Mesenchymal stem cell (in vitro differentiated cells and primary cell): ENCODE measurements at regions not wholly inside any gene's neighbourhood (a gene's known extent, or its start where the extent isn't known, plus 50 kb on each side); places are given as distances from the start of the nearest gene placed in this dataset.
A peak's percentile ranks its signal among the peaks of the same experiment; 100 is the strongest.
"Not testable (repeated sequence)": the region's sequence is repeated elsewhere in the genome, so short reads cannot be mapped to it uniquely, and the experiment has no call there.

Source experiments
- DNase-seq: peaks from one replicate; pipeline ENCODE4 v3.0.0-alpha.2; 2013
- H2AFZ ChIP-seq: one replicate; pipeline ENCODE4 v1.6.1; 2013; ENCODE audit warnings: low read depth, mild to moderate bottlenecking, control low read depth, inconsistent platforms, low read length, moderate library complexity
- H2AK5ac ChIP-seq: 2 replicates; pipeline ENCODE4 v1.6.1; 2013; ENCODE audit warnings: low read length, moderate library complexity, mild to moderate bottlenecking, inconsistent platforms; ENCODE audit not compliant: severe bottlenecking
- H2BK120ac ChIP-seq: one replicate; pipeline ENCODE4 v1.6.1; 2013; ENCODE audit warnings: low read depth, mild to moderate bottlenecking, inconsistent platforms, low read length, moderate library complexity
- H2BK12ac ChIP-seq, 2 experiments: one replicate each; pipeline ENCODE4 v1.6.1; 2013; ENCODE audit warnings: inconsistent platforms in 2 of 2, low read length in 2 of 2, mild to moderate bottlenecking in 2 of 2, moderate library complexity in 2 of 2, control low read depth in 1 of 2
- H2BK15ac ChIP-seq: one replicate; pipeline ENCODE4 v1.6.1; 2013; ENCODE audit warnings: mild to moderate bottlenecking, low read depth, inconsistent platforms; ENCODE audit not compliant: poor library complexity, severe bottlenecking
- H2BK5ac ChIP-seq: 2 replicates; pipeline ENCODE4 v1.6.1; 2013; ENCODE audit warnings: low read depth, mild to moderate bottlenecking, low read length, control low read depth, inconsistent platforms; ENCODE audit not compliant: poor library complexity, severe bottlenecking
- H3K14ac ChIP-seq, 2 experiments: one replicate each; pipeline ENCODE4 v1.6.1; 2013; ENCODE audit warnings: inconsistent platforms in 2 of 2, low read length in 2 of 2, control low read depth in 1 of 2, mild to moderate bottlenecking in 1 of 2, moderate library complexity in 1 of 2
- H3K18ac ChIP-seq, 2 experiments: one replicate each; pipeline ENCODE4 v1.6.1; 2013; ENCODE audit warnings: inconsistent platforms in 2 of 2, low read length in 2 of 2, control low read depth in 1 of 2, low read depth in 1 of 2, mild to moderate bottlenecking in 1 of 2
- H3K23ac ChIP-seq, 2 experiments: one replicate each; pipeline ENCODE4 v1.6.1; 2013; ENCODE audit warnings: inconsistent platforms in 2 of 2, low read length in 2 of 2, mild to moderate bottlenecking in 2 of 2, moderate library complexity in 2 of 2, control low read depth in 1 of 2
- H3K27ac ChIP-seq: 2 replicates; pipeline ENCODE4 v1.5.1; 2013; ENCODE audit warnings: mild to moderate bottlenecking, moderate library complexity, low read length, control low read depth, inconsistent platforms; ENCODE audit not compliant: poor library complexity, severe bottlenecking
- H3K27me3 ChIP-seq, 2 experiments: 2 replicates each; pipeline versions ENCODE4 v1.6.1 to v1.7.0; 2013; ENCODE audit warnings: low read length in 2 of 2, mild to moderate bottlenecking in 2 of 2, moderate library complexity in 2 of 2, control low read depth in 1 of 2, inconsistent platforms in 1 of 2; ENCODE audit not compliant: control insufficient read depth in 1 of 2, insufficient read depth in 1 of 2
- H3K36me3 ChIP-seq, 2 experiments: 2 replicates each; pipeline versions ENCODE4 v1.6.1 to v1.7.0; 2013; ENCODE audit warnings: low read length in 2 of 2, control low read depth in 1 of 2, inconsistent platforms in 1 of 2, low read depth in 1 of 2, mild to moderate bottlenecking in 1 of 2; ENCODE audit not compliant: insufficient read depth in 2 of 2, control insufficient read depth in 1 of 2
- H3K4ac ChIP-seq, 2 experiments: one replicate each; pipeline ENCODE4 v1.6.1; 2013; ENCODE audit warnings: inconsistent platforms in 2 of 2, low read length in 2 of 2, mild to moderate bottlenecking in 2 of 2, moderate library complexity in 2 of 2, control low read depth in 1 of 2, low read depth in 1 of 2
- H3K4me1 ChIP-seq: 2 replicates; pipeline ENCODE4 v1.6.1; 2013; ENCODE audit warnings: low read depth, low read length, control low read depth; ENCODE audit not compliant: control insufficient read depth, insufficient read depth
- H3K4me2 ChIP-seq: 2 replicates; pipeline ENCODE4 v1.6.1; 2013; ENCODE audit warnings: low read length, mild to moderate bottlenecking, inconsistent platforms; ENCODE audit not compliant: poor library complexity, severe bottlenecking
- H3K4me3 ChIP-seq, 2 experiments: 2 replicates each; pipeline versions ENCODE4 v1.5.1 to v1.7.0; 2013; ENCODE audit warnings: low read length in 2 of 2, mild to moderate bottlenecking in 2 of 2, control low read depth in 1 of 2, low read depth in 1 of 2; ENCODE audit not compliant: insufficient read depth in 1 of 2
- H3K79me1 ChIP-seq: replicated peaks from 2 replicates; pipeline ENCODE4 v1.6.1; 2013; ENCODE audit warnings: mild to moderate bottlenecking, control low read depth, low read length, inconsistent platforms; ENCODE audit not compliant: poor library complexity, severe bottlenecking
- H3K9ac ChIP-seq: 2 replicates; pipeline ENCODE4 v1.7.0; 2013; ENCODE audit warnings: mild to moderate bottlenecking, low read length, moderate library complexity
- H3K9me3 ChIP-seq: 2 replicates; pipeline ENCODE4 v1.7.0; 2013; ENCODE audit warnings: mild to moderate bottlenecking, low read length; ENCODE audit not compliant: control insufficient read depth
- H4K8ac ChIP-seq: one replicate; pipeline ENCODE4 v1.6.1; 2013; ENCODE audit warnings: inconsistent platforms, mild to moderate bottlenecking, low read length, moderate library complexity
- H4K91ac ChIP-seq: one replicate; pipeline ENCODE4 v1.6.1; 2013; ENCODE audit warnings: mild to moderate bottlenecking, low read length, inconsistent platforms
- WGBS: methylation state at CpG from one replicate; pipeline ENCODE4 v1.1.7; 2013; ENCODE audit warnings: mixed read lengths; 5-methylcytosine and 5-hydroxymethylcytosine counted together

GRCh38 chr4:160364217-160364616 lies 1261.3 kb downstream of the RAPGEF2 start:
- H2AK5ac ChIP-seq = no peak overlapping the region
- H3K27me3 ChIP-seq = no peaks in the 10 kb centered on the region
- H2BK12ac ChIP-seq = no peak overlapping the region
- H3K23ac ChIP-seq = no peak overlapping the region
- no peaks in the 10 kb centered on the region for H3K79me1 ChIP-seq
- peaks cover 4% of the 10 kb centered on the region for H3K9me3 ChIP-seq
- no peak overlapping the region for H3K14ac ChIP-seq
- no peak overlapping the region for H2BK15ac ChIP-seq
- H2BK120ac ChIP-seq = no peak overlapping the region
- no peak for DNase-seq
- H4K91ac ChIP-seq = no peak overlapping the region
- H3K4me1 ChIP-seq = no peaks in the 10 kb centered on the region
- no peak overlapping the region for H2AFZ ChIP-seq
- no peak overlapping the region for H3K27ac ChIP-seq
- H3K18ac ChIP-seq = no peak overlapping the region
- no peaks in the 10 kb centered on the region for H3K36me3 ChIP-seq
- H3K9ac ChIP-seq = no peak overlapping the region
- H4K8ac ChIP-seq = no peak overlapping the region
- H3K4me3 ChIP-seq = no peak overlapping the region
- H2BK5ac ChIP-seq = no peak overlapping the region
- no peak overlapping the region for H3K4me2 ChIP-seq
- no peak overlapping the region for H3K4ac ChIP-seq

- not testable (repeated sequence) for H3K36me3 ChIP-seq, H3K79me1 ChIP-seq, H3K18ac ChIP-seq, H3K4me3 ChIP-seq, H4K8ac ChIP-seq, H2AFZ ChIP-seq, H4K91ac ChIP-seq, H2BK12ac ChIP-seq, DNase-seq, H2AK5ac ChIP-seq, H3K9ac ChIP-seq, H2BK15ac ChIP-seq, H3K27ac ChIP-seq, H3K9me3 ChIP-seq, H3K4me1 ChIP-seq, H2BK5ac ChIP-seq, H3K14ac ChIP-seq, H2BK120ac ChIP-seq, H3K4ac ChIP-seq, H3K27me3 ChIP-seq, H3K4me2 ChIP-seq, H3K23ac ChIP-seq
- 94% methylated on average over 1 of the region's 6 CpGs for WGBS
Observed at GRCh38 chr4:160364665-160365064, 1261.8 kb downstream of the RAPGEF2 start.

DNA sequence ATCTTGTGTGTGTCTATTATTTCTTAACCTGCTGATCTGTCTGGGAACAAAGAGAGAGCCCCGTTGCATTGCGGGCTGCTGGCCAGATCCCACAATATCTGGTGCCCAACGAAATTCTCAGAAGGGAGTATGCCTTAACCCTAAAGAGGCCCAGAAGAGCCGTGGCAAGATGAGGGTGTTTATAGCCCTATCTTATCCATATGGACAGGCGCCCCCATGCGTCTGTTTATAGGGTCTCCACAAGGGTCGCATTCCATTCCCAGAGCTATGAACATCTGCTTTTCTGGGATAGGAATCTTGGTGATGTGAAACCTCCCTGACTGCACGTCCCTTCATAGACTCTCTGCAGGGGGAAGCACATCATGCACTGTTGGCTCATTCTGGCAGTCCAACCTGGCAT lies 1262.5 kb downstream of the RAPGEF2 start:
- not testable (repeated sequence) for H2BK5ac ChIP-seq, H3K79me1 ChIP-seq, H3K4me3 ChIP-seq, H2BK15ac ChIP-seq, H3K9ac ChIP-seq, H2BK120ac ChIP-seq, H2BK12ac ChIP-seq, H2AFZ ChIP-seq, H4K8ac ChIP-seq, H4K91ac ChIP-seq, H2AK5ac ChIP-seq, H3K14ac ChIP-seq, H3K23ac ChIP-seq, H3K27ac ChIP-seq, H3K4me2 ChIP-seq, H3K18ac ChIP-seq, H3K4me1 ChIP-seq, H3K27me3 ChIP-seq, H3K9me3 ChIP-seq, H3K4ac ChIP-seq, DNase-seq, H3K36me3 ChIP-seq
- WGBS = 68% methylated on average over 8 of the region's 8 CpGs

- Histone ChIP-seq H2BK120ac (no peak overlapping the region), H3K4me3 (no peak overlapping the region), H3K9me3 (no peaks in the 10 kb centered on the region), H2BK12ac (no peak overlapping the region), H2BK15ac (no peak overlapping the region), H4K91ac (no peak overlapping the region), H3K79me1 (no peaks in the 10 kb centered on the region), H3K14ac (no peak overlapping the region), H2AK5ac (no peak overlapping the region), H3K18ac (no peak overlapping the region), H4K8ac (no peak overlapping the region), H2BK5ac (no peak overlapping the region), H3K9ac (no peak overlapping the region), H3K4me1 (no peaks in the 10 kb centered on the region), H3K4ac (no peak overlapping the region), H3K4me2 (no peak overlapping the region), H3K36me3 (no peaks in the 10 kb centered on the region), H2AFZ (no peak overlapping the region), H3K27ac (peak overlapping the region; percentile 40), H3K23ac (no peak overlapping the region), H3K27me3 (no peaks in the 10 kb centered on the region)
- WGBS = 17% methylated on average over 1 of the region's 2 CpGs
- no peak for DNase-seq
Observed at GRCh38 chr4:160370046-160370445, 1267.2 kb downstream of the RAPGEF2 start.
